ENCODE measurements at regions not wholly inside any gene's neighbourhood (a gene's known extent, or its start where the extent isn't known, plus 50 kb on each side); places are given as distances from the start of the nearest gene placed in this dataset.
"Not testable (repeated sequence)": the region's sequence is repeated elsewhere in the genome, so short reads cannot be mapped to it uniquely, and the experiment has no call there.

GRCh38 chr1:219320563-219320962 lies 146.9 kb downstream of the LYPLAL1 start:
- not testable (repeated sequence) for DNase-seq (ENCODE audit: low read depth in 1 of 2, low spot score in 1 of 2)

- DNase-seq (ENCODE audit: low read depth in 1 of 2, low spot score in 1 of 2), result no peak
These were observed 145.1 kb downstream of the LYPLAL1 start for GRCh38 chr1:219318826-219319225.

DNA sequence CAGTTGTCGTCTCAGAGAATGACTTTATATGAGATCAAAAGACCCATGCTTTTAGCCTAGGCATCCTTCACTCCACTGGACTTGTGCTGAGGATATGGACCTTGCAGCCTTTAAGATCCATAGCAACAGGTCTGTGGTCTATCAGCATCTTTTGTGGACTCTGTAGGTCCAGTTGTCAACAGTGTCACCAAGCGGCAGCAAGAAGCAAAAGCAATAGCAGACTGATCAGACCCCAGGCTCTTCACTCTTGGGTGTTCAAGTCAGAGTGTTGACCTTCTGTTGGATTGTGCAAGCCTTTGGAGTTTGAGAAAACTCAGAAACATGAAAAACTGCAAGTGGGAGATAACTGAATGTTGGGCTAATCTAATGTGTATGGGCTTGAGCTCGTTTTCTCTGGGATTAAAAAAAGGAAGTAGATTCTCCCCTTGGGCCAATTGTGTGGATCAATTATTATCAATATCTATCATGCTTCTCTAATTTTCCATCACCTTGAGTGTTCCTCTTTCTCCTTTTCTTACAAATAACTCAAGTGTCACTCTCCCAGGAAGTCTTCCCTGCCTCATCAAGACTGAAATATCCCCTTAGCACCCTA lies 144.2 kb downstream of the LYPLAL1 start:
- DNase-seq (ENCODE audit: low read depth in 1 of 2, low spot score in 1 of 2), result no peak

DNA sequence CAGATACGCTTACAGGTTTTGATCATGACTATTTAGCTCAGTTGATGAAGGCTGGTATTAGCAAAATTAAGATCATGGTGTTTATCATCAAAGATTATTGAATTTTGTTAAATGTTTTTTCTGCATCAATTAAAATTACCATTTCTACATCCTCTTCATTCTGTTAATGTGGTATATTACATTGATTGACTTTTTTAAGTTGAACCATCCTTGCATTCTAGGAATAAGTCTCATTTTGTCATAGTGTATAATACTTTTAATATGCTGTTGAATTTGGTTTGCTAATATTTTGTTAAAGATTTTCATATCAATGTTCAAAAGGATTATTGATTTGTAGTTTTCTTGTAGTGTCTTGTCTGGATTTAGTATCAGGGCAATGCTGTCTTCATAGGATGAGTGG lies 142.4 kb downstream of the LYPLAL1 start:
- no peak for DNase-seq (ENCODE audit: low read depth in 1 of 2, low spot score in 1 of 2)

DNA sequence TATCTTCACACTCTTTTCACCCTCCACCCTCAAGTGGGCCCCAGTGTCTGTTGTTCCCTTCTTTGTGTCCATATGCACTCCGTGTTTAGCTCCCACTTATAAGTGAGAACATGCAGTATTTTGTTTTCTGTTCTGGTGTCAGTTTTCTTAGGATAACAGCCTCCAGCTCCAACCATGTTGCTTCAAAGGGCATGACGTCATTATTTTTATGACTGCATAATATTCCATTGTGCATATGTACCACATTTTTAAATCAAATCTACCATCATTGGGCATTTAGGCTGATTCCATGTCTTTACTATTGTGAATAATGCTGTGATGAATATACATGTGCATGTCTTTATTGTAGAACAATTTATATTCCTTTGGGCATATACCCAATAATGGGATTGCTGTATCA lies 140.3 kb downstream of the LYPLAL1 start:
- DNase-seq (ENCODE audit: low read depth in 1 of 2, low spot score in 1 of 2), result no peak

- DNase-seq (ENCODE audit: low read depth in 1 of 2, low spot score in 1 of 2), result no peak
These were observed 139.3 kb downstream of the LYPLAL1 start for GRCh38 chr1:219312967-219313366.

GRCh38 chr1:219310181-219310728 lies 136.6 kb downstream of the LYPLAL1 start:
- DNase-seq (ENCODE audit: low read depth in 1 of 2, low spot score in 1 of 2), result no peak

DNA sequence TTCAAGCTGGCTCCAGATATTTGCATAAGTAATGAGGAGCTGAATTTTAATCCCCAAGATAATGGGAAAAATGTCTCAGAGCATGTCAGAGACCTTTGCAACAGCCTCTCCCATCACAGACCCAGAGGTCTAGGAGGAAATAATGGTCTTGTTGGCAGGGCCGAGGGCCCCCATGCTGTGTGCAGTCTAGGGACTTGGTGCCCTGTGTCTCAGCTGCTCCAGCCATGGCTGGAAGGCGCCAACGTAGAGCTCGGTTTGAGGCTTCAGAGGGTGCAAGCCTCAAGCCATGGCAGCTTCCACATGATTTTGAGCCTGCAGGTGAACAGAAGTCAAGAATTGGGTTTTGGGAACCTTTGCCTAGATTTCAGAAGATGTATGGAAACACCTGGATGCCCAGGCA lies 134.7 kb downstream of the LYPLAL1 start:
- no peak for DNase-seq (ENCODE audit: low read depth in 1 of 2, low spot score in 1 of 2)

DNA sequence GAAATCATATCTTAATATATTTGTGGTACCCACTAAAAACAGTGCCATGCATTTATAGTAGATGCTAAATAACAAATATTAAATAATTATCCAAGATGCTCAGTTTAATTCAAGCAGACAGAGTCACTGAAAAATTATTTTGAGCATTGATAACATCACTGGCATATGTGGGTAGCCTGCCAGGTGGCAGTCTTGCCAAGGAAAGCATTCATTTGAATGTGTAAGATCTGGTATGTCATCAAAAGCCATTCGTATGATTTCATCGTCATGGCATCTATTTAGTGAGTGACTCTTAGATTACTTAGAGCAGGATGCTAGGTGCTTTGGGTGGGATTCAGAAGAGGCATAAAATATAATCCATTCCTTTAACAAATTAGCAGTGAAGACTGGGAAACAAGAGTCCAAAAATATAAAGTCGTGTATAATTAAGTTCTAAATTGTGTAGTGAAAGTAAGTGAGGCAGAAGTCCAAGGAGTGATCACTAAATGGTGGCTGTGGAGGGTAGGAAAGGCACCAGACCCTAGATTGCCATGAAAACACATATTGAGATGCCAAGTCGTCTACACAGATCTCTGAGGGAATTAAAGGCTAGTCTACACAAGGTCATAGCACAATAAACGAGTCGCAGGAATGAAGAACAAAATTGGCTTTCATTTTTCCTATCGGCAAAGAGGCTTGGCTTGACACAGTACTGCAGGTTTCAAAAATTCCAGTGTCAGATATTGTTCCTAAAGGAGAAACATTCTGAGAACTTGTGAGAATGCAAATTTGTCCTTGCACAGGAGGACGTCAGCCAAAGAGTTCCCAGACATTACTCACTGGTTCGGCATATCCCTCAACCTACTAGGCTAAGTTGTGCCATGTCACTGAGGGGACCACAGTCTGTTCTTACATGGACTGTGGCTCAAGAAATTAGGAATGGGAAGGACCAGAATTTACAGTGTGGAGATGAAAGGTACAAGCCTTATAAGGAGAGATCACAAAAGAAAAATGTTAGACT lies 130.8 kb downstream of the LYPLAL1 start:
- DNase-seq (ENCODE audit: low read depth in 1 of 2, low spot score in 1 of 2), result no peak

DNA sequence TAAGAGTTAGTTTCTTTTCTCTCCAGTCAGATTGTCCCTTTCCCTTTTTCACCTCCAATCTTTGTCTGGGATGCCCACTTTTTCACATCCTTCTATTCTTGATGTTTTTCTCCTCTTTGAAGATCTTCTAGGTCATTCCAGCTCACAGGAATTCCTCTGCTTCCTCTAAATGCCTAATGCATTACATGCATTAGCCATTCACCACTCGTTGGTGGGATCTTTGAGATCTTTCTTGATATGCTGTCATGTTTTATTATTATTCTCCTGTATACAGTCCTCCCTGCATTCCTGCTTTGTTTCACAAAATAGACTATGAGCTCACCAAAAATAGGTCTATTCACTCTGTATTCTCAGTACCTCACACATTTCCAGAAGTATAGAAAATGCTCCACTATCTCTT lies 129.0 kb downstream of the LYPLAL1 start:
- DNase-seq (ENCODE audit: low read depth in 1 of 2, low spot score in 1 of 2), result no peak

DNA sequence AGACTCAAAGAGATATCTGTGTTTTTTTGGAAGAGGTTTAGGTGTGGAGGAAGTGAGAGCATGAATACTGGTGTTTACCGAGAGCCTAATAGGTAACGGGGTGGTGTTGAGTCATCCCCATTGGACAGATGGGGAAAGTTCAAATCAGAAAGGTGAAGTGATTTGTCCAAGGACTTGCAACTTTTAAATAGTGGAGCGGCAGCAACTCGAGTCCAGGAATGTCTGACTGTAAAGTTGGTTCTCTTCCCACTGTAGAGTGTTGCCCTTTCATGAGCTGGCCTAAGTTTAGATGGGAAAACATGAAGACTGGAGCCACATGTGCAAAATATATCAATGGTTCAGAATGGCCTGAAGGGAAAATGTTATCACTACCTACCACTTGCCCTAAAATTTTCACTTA lies 125.7 kb downstream of the LYPLAL1 start:
- DNase-seq (ENCODE audit: low read depth in 1 of 2, low spot score in 1 of 2), result no peak

- no peak for DNase-seq (ENCODE audit: low read depth in 1 of 2, low spot score in 1 of 2)
These were observed 125.0 kb downstream of the LYPLAL1 start for GRCh38 chr1:219298571-219299148.

DNA sequence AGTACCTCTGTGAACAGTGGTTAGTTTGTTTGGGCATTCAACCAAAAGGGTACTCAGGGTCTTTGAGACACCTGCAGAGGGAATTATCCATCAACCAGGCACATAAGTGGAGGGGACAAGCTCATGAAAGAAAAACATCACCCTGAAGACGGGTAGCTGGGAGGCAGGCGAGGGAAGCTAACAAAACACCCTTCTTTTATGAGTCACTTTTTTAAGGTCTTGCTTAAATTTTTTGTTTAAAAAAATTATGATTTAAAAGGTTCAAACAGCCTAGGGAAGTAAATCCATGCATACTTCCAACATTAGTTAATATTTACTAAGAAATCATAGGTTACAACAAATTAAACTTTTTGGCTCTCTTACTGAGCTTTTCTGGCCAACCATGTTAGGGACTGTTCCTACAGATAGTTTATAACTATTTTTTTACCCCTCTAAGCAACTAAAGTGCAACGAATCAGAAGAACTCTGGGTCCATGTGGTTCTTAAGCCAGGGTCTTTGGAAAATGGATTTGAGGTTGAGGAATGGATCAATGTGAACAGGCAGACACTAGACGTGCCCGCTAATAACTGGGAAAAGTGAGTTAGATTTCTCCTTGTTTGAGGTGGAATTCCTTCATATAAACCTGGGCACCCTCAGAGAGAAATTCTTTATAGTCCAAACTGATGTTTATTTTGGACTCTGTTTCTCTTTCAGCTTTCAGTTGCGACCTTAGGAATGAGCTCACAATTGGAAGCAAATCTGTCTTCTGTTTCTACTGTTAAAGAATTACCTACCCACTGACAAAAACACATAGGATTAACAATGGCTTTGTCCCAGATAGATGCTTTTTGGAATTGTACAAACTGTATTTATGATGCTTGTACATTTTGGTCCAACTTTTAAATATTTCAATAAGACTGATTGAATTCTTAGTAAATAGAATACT lies 123.0 kb downstream of the LYPLAL1 start:
- DNase-seq (ENCODE audit: low read depth in 1 of 2, low spot score in 1 of 2), result no peak

- DNase-seq (ENCODE audit: low read depth in 1 of 2, low spot score in 1 of 2), result no peak
These were observed 120.6 kb downstream of the LYPLAL1 start for GRCh38 chr1:219294251-219294650.

GRCh38 chr1:219293410-219293809 lies 119.7 kb downstream of the LYPLAL1 start:
- DNase-seq (ENCODE audit: low read depth in 1 of 2, low spot score in 1 of 2), result no peak

- no peak for DNase-seq (ENCODE audit: low read depth in 1 of 2, low spot score in 1 of 2)
These were observed 119.3 kb downstream of the LYPLAL1 start for GRCh38 chr1:219292999-219293398.

DNA sequence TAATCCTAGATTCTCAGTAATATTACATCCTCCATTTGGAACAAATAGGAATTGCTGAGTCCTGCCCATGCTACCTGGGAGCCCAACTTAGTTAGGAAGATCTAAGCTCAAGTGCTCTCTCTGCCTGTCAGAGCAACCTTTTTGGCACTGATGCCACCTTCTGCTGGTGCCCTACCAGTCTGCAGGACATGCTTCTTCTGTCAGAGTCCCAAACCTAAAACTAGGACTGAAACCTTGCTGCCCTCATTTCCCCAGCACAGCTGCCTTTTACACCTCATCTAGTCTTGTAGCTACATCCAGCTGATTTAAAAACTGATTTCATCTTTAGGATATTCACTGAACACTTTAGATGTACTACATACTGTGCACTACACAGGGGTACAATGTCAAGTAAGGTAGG lies 118.7 kb downstream of the LYPLAL1 start:
- no peak for DNase-seq (ENCODE audit: low read depth in 1 of 2, low spot score in 1 of 2)

GRCh38 chr1:219289171-219289570 lies 115.5 kb downstream of the LYPLAL1 start:
- no peak for DNase-seq (ENCODE audit: low read depth in 1 of 2, low spot score in 1 of 2)

GRCh38 chr1:219283541-219283940 lies 109.9 kb downstream of the LYPLAL1 start:
- DNase-seq (ENCODE audit: low read depth in 1 of 2, low spot score in 1 of 2), result no peak

GRCh38 chr1:219281831-219282230 lies 108.2 kb downstream of the LYPLAL1 start:
- DNase-seq (ENCODE audit: low read depth in 1 of 2, low spot score in 1 of 2), result no peak

Measured in stimulated activated CD4-positive, alpha-beta T cell treated with anti-CD3 and anti-CD28 coated beads, Interleukin-15, amount 100 ng/mL, for 1 hour (primary cell).